ENCODE measurements at regions not wholly inside any gene's neighbourhood (a gene's known extent, or its start where the extent isn't known, plus 50 kb on each side); places are given as distances from the start of the nearest gene placed in this dataset.

DNA sequence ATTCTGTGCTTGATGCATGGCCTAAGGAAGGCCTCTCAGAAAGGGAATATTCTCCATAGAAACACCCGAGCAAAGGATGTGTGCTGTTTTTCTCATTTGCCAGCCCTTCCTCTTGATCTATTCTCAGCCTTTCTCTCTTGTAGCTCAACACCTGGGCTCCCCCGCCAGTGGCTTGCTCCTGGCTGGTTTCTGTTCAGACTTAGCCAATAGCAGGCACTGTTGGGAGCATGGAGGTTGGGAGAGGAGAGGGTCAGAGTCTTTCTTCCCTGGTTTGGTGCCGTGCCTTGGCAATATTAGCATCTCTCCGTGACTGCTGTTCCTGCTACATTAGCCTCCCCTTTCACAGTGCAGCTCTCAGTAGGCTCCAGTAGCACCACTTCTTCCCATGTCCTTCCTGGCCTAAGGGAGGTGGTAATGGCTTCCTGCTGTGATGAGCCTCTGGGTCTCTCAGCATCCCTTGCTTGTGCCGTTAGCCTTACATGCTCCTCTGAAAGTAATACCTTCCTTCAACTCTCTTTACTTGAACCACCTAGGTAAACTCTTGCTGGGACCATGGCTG lies 269.7 kb upstream of the GAS1 start:
- no peak overlapping the region for H3K27ac ChIP-seq
- TF ChIP-seq, protein P1, sequence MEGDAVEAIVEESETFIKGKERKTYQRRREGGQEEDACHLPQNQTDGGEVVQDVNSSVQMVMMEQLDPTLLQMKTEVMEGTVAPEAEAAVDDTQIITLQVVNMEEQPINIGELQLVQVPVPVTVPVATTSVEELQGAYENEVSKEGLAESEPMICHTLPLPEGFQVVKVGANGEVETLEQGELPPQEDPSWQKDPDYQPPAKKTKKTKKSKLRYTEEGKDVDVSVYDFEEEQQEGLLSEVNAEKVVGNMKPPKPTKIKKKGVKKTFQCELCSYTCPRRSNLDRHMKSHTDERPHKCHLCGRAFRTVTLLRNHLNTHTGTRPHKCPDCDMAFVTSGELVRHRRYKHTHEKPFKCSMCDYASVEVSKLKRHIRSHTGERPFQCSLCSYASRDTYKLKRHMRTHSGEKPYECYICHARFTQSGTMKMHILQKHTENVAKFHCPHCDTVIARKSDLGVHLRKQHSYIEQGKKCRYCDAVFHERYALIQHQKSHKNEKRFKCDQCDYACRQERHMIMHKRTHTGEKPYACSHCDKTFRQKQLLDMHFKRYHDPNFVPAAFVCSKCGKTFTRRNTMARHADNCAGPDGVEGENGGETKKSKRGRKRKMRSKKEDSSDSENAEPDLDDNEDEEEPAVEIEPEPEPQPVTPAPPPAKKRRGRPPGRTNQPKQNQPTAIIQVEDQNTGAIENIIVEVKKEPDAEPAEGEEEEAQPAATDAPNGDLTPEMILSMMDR (conservative IDR thresholded peaks at IDR 0.05) = no peak

DNA sequence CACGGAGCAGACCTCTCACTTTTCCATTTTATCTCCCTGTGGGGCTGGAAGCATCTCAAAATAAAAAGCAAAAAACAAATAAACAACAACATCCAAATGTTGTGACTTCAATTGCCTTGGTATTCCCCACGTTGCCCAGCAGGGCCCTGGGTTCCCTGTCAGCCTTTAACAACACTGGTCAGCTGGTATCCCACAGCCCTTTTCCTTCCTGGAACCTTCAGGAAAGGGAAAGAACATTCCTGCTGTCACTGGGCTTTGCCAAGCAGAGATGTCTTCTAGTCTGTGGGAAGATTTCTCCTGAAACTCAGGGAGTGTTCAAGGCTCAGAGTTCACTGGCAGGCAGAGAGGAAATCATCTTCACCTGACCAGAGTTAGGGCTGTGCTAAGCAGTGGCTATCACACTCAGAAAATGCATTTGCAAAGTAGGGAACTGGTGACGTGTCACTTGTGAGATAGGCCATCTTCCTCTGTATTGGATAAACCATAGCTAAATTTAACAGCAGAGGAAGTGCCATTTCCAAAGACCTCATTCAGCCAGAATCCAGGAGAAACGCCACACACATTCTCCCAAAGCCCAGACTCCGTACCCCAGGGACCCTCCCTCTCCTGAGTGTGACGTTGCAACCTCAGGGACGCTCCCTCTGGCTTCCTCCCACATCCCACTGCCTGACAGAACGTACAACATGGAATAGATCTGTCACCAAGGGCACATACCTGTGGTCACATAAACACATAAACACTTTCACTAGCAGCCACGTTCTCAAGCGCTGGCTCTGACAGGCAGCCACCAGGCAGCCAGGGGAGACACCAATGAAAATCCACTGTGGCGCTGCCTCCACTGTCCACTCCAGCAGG lies 274.0 kb upstream of the DAPK1 start:
- TF ChIP-seq, protein P1 (conservative IDR thresholded peaks at IDR 0.05) = no peak
- H3K27ac ChIP-seq = no peak overlapping the region

DNA sequence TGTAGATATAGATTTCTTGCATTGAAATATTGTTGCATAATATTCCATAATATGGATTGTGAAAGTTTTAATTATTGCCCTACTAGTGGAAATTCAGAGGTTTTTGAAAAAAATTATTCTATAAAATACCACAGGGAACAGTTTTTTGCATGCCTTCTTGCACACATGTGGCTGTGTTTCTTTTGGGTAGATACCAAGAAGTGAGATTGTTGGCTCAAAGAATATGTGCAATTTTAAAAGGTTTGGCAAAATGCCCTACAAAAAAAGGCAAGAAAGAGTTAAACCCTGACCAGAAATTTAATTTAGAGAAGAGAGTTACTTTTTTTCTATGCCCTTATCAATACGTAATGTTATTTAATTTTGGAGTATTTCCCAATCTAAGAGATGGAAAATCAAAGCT lies 270.8 kb upstream of the DAPK1 start:
- no peak overlapping the region for H3K27ac ChIP-seq
- TF ChIP-seq, protein P1 (conservative IDR thresholded peaks at IDR 0.05) = no peak

- H3K27ac ChIP-seq = no peak overlapping the region
- TF ChIP-seq, protein P1 (conservative IDR thresholded peaks at IDR 0.05) = no peak
Measured at GRCh38 chr9:87227456-87227855, 270.2 kb upstream of the DAPK1 start.

DNA sequence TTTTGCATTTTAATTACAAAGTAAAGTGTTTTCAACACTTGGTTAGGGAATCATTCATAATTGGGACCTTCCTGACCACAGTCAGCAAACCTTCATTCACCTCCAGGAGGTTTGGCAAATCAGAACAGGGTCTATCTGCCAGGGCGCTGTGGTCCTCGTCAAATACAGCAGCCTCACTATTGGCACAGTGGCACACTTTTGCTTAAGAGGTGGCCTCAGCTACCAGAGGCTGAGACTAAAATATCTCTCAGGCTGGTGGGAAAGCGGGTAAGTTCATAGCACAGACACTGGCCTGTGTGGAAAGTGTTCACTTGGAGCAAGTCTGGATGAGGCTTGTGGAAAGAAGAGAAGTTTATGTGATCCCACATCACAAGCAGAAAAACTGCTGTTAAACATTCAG lies 268.6 kb upstream of the DAPK1 start:
- no peak overlapping the region for H3K27ac ChIP-seq
- TF ChIP-seq, protein P1 (conservative IDR thresholded peaks at IDR 0.05) = no peak

- H3K27ac ChIP-seq = no peak overlapping the region
- TF ChIP-seq, protein P1 (conservative IDR thresholded peaks at IDR 0.05) = no peak
Measured at GRCh38 chr9:87233431-87233830, 264.2 kb upstream of the DAPK1 start.

GRCh38 chr9:87233899-87234455 lies 263.7 kb upstream of the DAPK1 start:
- TF ChIP-seq, protein P1 (conservative IDR thresholded peaks at IDR 0.05) = no peak
- H3K27ac ChIP-seq = no peak overlapping the region

Measured in VCaP (cell line).